NCI-H2196 (cell line): ENCODE measurements at regions not wholly inside any gene's neighbourhood (a gene's known extent, or its start where the extent isn't known, plus 50 kb on each side); places are given as distances from the start of the nearest gene placed in this dataset.

ENCODE experiments used
- DNase-seq: peaks from one replicate; lab custom pipeline; 2025; ENCODE audit not compliant: unreplicated experiment; lab: John Stamatoyannopoulos, UW

GRCh38 chr18:54716586-54716985 is 111.7 kb upstream of the RAB27B start:
- no peak for DNase-seq

GRCh38 chr18:54717673-54718407 is 110.4 kb upstream of the RAB27B start:
- no peak for DNase-seq

- no peak for DNase-seq
Observed at GRCh38 chr18:54718408-54718773, 109.9 kb upstream of the RAB27B start.

GRCh38 chr18:54720620-54721019 is 107.7 kb upstream of the RAB27B start:
- DNase-seq = no peak

GRCh38 chr18:54726143-54726542 is 102.1 kb upstream of the RAB27B start:
- DNase-seq = no peak

GRCh38 chr18:54734059-54734458 is 94.2 kb upstream of the RAB27B start:
- no peak for DNase-seq

- DNase-seq = no peak
Observed at GRCh38 chr18:54736981-54737380, 91.3 kb upstream of the RAB27B start.

GRCh38 chr18:54737986-54738385 is 90.3 kb upstream of the RAB27B start:
- DNase-seq = no peak

- no peak for DNase-seq
Observed at GRCh38 chr18:54739476-54739875, 88.8 kb upstream of the RAB27B start.

GRCh38 chr18:54740136-54740846 is 88.0 kb upstream of the RAB27B start:
- DNase-seq = no peak

GRCh38 chr18:54742120-54742519 is 86.2 kb upstream of the RAB27B start:
- DNase-seq = no peak

- no peak for DNase-seq
Observed at GRCh38 chr18:54742659-54743604, 85.3 kb upstream of the RAB27B start.

GRCh38 chr18:54743605-54743995 is 84.7 kb upstream of the RAB27B start:
- no peak for DNase-seq

GRCh38 chr18:54749291-54749690 is 79.0 kb upstream of the RAB27B start:
- DNase-seq = no peak

GRCh38 chr18:54750350-54750749 is 77.9 kb upstream of the RAB27B start:
- no peak for DNase-seq

- DNase-seq = no peak
Observed at GRCh38 chr18:54752185-54752584, 76.1 kb upstream of the RAB27B start.

- DNase-seq = no peak
Observed at GRCh38 chr18:54755456-54755855, 72.8 kb upstream of the RAB27B start.

GRCh38 chr18:54762386-54762785 is 65.9 kb upstream of the RAB27B start:
- no peak for DNase-seq

- DNase-seq = no peak
Observed at GRCh38 chr18:54764786-54765185, 63.5 kb upstream of the RAB27B start.

GRCh38 chr18:54765636-54766375 is 62.5 kb upstream of the RAB27B start:
- no peak for DNase-seq

- no peak for DNase-seq
Observed at GRCh38 chr18:54766634-54767033, 61.6 kb upstream of the RAB27B start.
